ENCODE measurements at regions not wholly inside any gene's neighbourhood (a gene's known extent, or its start where the extent isn't known, plus 50 kb on each side); places are given as distances from the start of the nearest gene placed in this dataset.

DNA sequence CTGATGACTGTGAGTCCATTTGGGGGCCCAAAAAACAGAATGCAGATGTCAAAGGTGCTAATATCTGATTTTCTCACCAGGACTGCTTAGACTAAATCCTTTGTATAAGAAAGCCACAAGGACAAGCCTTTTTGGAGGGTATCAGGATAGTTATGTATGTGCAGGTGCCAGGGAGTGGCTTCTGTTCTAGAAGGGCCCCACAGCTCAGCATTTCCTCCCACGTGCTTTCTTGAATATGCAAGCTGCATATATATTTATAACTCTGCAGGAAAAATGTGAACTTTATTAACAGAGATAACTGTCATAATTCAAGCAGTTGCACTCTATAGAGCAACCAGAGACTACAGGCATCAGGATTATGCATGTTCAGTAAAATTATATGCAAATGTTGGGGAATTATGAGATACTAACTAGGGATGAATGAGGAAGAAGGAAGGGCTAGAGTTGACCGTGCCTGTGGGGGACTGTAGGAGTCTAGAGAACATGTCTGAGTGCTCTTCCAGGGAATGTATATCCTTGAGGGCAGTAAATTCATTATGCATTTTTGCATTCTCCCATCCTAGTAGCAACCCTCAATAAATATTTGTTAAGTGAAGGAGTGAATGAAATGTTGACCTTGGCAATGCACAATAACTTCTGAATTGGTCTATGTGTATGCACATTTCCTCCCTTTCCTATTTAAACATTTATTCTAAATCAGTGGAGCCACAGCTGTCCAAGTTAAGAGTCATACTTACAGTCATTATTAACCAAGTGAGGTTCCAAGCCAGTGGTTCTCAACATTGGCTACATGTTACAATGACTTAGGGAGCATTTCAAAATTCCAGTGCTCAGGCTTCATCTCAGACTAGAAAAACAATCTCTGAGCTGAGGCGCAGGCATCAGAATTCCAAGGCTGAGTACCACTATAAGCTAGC, 94.8 kb upstream of the ANKRD28 start:
- TF ChIP-seq, protein P1, sequence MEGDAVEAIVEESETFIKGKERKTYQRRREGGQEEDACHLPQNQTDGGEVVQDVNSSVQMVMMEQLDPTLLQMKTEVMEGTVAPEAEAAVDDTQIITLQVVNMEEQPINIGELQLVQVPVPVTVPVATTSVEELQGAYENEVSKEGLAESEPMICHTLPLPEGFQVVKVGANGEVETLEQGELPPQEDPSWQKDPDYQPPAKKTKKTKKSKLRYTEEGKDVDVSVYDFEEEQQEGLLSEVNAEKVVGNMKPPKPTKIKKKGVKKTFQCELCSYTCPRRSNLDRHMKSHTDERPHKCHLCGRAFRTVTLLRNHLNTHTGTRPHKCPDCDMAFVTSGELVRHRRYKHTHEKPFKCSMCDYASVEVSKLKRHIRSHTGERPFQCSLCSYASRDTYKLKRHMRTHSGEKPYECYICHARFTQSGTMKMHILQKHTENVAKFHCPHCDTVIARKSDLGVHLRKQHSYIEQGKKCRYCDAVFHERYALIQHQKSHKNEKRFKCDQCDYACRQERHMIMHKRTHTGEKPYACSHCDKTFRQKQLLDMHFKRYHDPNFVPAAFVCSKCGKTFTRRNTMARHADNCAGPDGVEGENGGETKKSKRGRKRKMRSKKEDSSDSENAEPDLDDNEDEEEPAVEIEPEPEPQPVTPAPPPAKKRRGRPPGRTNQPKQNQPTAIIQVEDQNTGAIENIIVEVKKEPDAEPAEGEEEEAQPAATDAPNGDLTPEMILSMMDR (IDR thresholded peaks at IDR 0.05), result no peak

DNA sequence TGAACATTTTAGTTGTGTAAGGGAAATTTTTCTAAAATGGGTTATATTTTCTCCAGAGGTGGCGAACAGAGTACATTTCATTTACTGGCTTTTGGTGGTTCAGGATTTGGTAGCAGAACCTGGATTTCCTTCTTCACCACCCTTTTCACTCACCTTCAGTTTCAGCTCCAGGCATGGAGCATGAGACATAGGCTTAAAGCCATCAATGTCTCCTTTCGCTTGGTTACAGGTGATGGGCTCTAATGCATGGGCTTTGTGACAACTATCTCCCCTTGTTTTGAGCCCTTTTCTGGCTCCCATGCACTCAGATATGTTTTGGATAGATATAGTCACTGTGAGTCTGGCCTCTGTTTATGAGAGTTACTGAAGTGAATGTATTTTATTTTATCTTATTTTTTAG, 96.6 kb upstream of the ANKRD28 start:
- TF ChIP-seq, protein P1 (IDR thresholded peaks at IDR 0.05), result no peak

DNA sequence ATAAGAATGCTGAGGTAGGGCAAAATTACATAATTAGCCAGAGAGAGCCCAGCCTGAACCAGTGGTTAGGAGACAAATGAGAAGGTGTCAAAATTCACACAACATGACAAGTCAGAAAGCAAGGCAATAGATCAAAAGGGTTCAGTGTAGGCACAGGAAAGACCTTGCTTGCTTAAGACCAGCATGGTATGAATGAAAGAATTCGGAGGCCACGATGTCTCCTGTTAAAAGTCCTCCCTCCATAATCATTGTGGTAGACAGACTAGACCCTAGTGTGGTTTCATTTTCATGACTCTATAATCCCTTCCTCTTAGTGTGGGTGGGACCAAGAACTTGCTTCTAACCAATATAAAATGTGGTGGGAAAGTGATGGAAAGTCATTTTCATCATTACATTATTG, 98.7 kb upstream of the ANKRD28 start:
- TF ChIP-seq, protein P1 (IDR thresholded peaks at IDR 0.05), result no peak

DNA sequence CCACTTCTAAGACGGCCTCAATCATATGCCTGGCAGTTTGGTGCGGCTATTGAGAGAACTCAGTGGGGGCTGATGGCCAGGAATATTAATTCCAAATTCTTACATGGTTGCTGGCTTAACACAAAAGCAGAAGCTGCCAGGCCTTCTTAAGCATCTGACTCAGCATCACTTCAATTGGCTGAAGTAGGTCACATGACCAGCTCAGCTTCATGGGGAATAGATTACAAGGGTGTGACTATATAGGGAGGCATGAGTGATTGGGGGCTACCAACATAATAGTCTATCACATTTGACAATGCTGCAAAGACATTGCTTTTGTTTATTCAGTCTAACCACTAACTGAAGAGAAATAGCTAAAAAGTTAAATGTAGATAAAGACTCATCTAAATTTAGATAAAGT, 101.6 kb upstream of the ANKRD28 start:
- TF ChIP-seq, protein P1 (IDR thresholded peaks at IDR 0.05), result no peak

DNA sequence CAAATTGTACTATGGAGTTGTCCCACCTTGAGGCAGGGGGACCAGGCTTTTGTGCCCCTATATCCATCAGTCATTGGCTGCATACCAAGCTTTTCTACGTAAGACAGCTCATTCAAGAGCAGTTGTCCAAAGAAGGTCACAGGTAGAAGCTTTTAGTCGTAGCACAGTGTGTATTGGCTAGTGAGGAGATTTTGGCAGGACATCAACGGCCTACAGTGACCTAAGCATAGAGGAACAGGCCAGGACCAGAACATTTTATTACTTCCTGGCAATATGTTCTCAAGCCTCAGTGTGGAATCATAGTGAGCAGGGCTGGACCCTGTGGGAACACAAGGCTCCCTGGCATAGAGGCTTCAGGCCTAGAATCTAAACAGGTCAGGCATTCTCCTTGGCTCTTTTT, 105.4 kb upstream of the ANKRD28 start:
- TF ChIP-seq, protein P1 (IDR thresholded peaks at IDR 0.05), result no peak

DNA sequence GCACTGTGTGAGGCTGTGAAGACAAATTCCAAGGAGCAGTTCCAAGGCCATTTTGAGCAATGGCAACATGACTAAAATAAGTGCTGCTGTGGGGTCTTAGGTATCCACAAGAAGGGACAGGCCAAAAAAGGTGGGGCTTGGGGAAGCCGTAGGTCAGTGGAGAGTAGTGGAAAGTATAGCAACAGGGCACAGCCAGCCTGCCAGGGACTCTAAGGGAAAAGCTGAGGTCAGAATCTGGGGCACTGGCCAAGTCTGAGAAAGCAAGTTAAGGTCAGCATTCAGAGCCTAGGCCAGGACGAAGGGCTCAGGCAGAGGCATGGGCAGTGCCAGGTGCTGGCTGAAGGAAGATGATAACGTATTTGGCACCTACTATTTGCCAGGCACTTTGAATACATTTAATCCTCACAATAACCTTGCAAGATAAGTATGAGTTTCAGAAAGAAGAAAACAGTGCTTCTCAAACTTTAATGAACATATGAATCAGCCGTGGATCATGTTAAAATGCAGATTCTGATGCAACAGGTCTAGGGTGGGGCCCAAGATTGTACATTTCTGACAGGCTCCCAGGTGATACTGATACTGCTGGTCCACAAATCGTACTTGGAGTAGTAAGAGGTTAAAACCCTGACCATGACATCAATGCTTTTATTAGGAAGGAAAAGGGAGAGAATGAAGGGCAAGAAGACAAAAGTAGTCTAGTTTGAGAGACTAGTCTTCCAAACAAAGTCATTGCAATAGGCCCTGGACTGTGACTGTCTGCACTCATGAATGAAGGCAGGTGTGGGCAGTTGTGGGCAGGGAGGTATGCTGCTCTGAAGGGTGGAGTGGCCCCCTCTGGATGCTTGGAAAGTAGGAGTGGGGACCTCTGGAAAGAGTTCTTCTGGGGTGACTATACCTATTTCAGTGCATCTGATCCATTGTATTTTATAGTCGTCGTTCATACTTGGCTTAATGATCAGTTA, 106.3 kb upstream of the ANKRD28 start:
- TF ChIP-seq, protein P1 (IDR thresholded peaks at IDR 0.05), result no peak

DNA sequence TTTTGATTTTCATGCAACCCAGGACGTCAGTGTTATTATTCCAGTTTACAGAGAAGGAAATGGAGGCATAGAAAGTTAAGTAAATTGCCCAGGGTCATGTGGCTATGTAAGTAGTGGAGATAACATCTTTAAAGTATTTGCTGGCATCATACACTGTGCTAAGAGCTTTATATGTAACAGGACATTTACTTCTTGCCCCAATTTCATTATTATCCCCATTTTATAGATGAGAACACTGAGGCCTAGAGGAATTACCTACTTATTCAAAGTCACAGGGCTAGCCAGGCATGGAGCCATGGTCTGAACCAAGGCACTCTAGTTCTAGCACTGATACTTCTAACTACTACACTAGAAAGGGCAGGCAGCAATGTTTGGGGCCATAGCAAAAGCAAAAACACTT, 107.3 kb upstream of the ANKRD28 start:
- TF ChIP-seq, protein P1 (IDR thresholded peaks at IDR 0.05), result no peak

Data from LNCAP (cell line).